Lung (tissue), 11 donors: ENCODE measurements at regions not wholly inside any gene's neighbourhood (a gene's known extent, or its start where the extent isn't known, plus 50 kb on each side); places are given as distances from the start of the nearest gene placed in this dataset.

ENCODE experiments used
- ATAC-seq: fragments of 200-7000 bp; cut with Tn5 transposase; one replicate; pipeline ENCODE4 v1.9.1; 2020; ENCODE audit warnings: moderate number of reproducible peaks; ENCODE audit not compliant: insufficient read depth, low FRiP score
- DNase-seq, 3 donors: peaks; one replicate each; pipeline ENCODE4 v3.0.0-alpha.2; 2013 to 2017
- H3K27ac ChIP-seq, 2 donors: one replicate each; pipeline ENCODE4 v1.5.1; 2013; ENCODE audit warnings: mild to moderate bottlenecking in 2 of 2, moderate library complexity in 2 of 2, control low read depth in 1 of 2, inconsistent platforms in 1 of 2, low read depth in 1 of 2, low read length in 1 of 2
- H3K27me3 ChIP-seq, 3 donors: one replicate each; pipeline ENCODE4 v1.5.1; 2013; ENCODE audit warnings: low read length in 2 of 3; ENCODE audit not compliant: control insufficient read depth in 3 of 3, insufficient read depth in 3 of 3
- H3K36me3 ChIP-seq, 4 donors: one replicate each; pipeline ENCODE4 v1.5.1; 2013; ENCODE audit warnings: low read length in 4 of 4, mild to moderate bottlenecking in 1 of 4, moderate library complexity in 1 of 4; ENCODE audit not compliant: control insufficient read depth in 4 of 4, insufficient read depth in 4 of 4
- H3K4me1 ChIP-seq, 5 donors: one replicate each; pipeline ENCODE4 v1.5.1; 2013; ENCODE audit warnings: low read length in 5 of 5, mild to moderate bottlenecking in 2 of 5, moderate library complexity in 1 of 5; ENCODE audit not compliant: control insufficient read depth in 5 of 5, insufficient read depth in 5 of 5
- H3K4me3 ChIP-seq: one replicate; pipeline ENCODE4 v1.5.1; 2013; ENCODE audit warnings: mild to moderate bottlenecking, control low read depth, moderate library complexity
- H3K9ac ChIP-seq, 2 donors: one replicate each; pipeline ENCODE4 v1.5.1; 2013; ENCODE audit warnings: low read length in 2 of 2, control low read depth in 1 of 2; ENCODE audit not compliant: insufficient read depth in 1 of 2
- H3K9me3 ChIP-seq, 4 donors: one replicate each; pipeline ENCODE4 v1.5.1; 2013; ENCODE audit warnings: low read length in 3 of 4, mild to moderate bottlenecking in 1 of 4, moderate library complexity in 1 of 4; ENCODE audit not compliant: control insufficient read depth in 4 of 4, insufficient read depth in 3 of 4
- CTCF ChIP-seq: IDR thresholded peaks from 2 replicates; pipeline ENCODE4 v1.5.1; 2012; ENCODE audit warnings: mild to moderate bottlenecking; ENCODE audit errors: control extremely low read depth, extremely low read depth
- WGBS, 2 donors: extraction: QIAGEN DNeasy Blood & Tissue Kit; methylation state at CpG; one replicate each; pipeline ENCODE4 v1.1.7; 2013; 5-methylcytosine and 5-hydroxymethylcytosine counted together
- donor health status: control.
- donor health status: control.
- donor health status: Bipolar disorder and iron deficiency.
- donor health status: healthy.
- donor health status: DM: yes; HTN: yes; CAD: no.

GRCh38 chr2:15685143-15685542, 93.5 kb downstream of the DDX1 start:
- no peak for TF ChIP-seq CTCF
- Histone ChIP-seq H3K27ac (no peak overlapping the region), H3K9ac (no peak overlapping the region)

GRCh38 chr2:15686643-15687042, 95.0 kb downstream of the DDX1 start:
- Histone ChIP-seq H3K9me3 (no peaks in the 10 kb centered on the region), H3K27ac (no peak overlapping the region), H3K4me3 (no peak overlapping the region), H3K4me1 (peaks cover 0 to 5% (median 0%) of the 10 kb centered on the region in 5 donors), H3K9ac (no peak overlapping the region), H3K36me3 (no peaks in the 10 kb centered on the region), H3K27me3 (no peaks in the 10 kb centered on the region)
- TF ChIP-seq CTCF = no peak
- DNase-seq = no peak
- ATAC-seq = no peak
- WGBS, 2 donors = 92 to 98% methylated on average over 2 of the region's 2 CpGs

More at GRCh38 chr2:15685143-15685542, 93.5 kb downstream of the DDX1 start:
- Histone ChIP-seq H3K9me3 (no peaks in the 10 kb centered on the region), H3K36me3 (no peaks in the 10 kb centered on the region), H3K4me1 (peaks cover 0 to 5% (median 0%) of the 10 kb centered on the region in 5 donors), H3K27me3 (no peaks in the 10 kb centered on the region), H3K4me3 (no peak overlapping the region)
- WGBS, 2 donors = 92 to 95% methylated on average over 9 of the region's 9 CpGs
- DNase-seq = no peak
- no peak for ATAC-seq

GRCh38 chr2:15687243-15687642, 95.6 kb downstream of the DDX1 start:
- Histone ChIP-seq H3K9me3 (no peaks in the 10 kb centered on the region), H3K9ac (no peak overlapping the region), H3K4me1 (peaks cover 0 to 5% (median 0%) of the 10 kb centered on the region in 5 donors), H3K4me3 (no peak overlapping the region), H3K27me3 (no peaks in the 10 kb centered on the region), H3K36me3 (no peaks in the 10 kb centered on the region), H3K27ac (no peak overlapping the region)
- no peak for TF ChIP-seq CTCF
- ATAC-seq (no peak), DNase-seq (no peak)
- 90 to 92% methylated on average over 1 of the region's 1 CpG for WGBS, 2 donors

- 87 to 92% methylated on average over 6 of the region's 6 CpGs for WGBS, 2 donors
- no peak for TF ChIP-seq CTCF
- no peak for ATAC-seq
- no peaks in the 10 kb centered on the region for H3K36me3 ChIP-seq
- no peaks in the 10 kb centered on the region for H3K9me3 ChIP-seq
- peaks cover 0 to 5% (median 0%) of the 10 kb centered on the region in 5 donors for H3K4me1 ChIP-seq
- H3K27ac ChIP-seq = no peak overlapping the region
- H3K4me3 ChIP-seq = no peak overlapping the region
- H3K27me3 ChIP-seq = no peaks in the 10 kb centered on the region
- no peak overlapping the region for H3K9ac ChIP-seq
- DNase-seq = no peak
These were observed 96.1 kb downstream of the DDX1 start for GRCh38 chr2:15687720-15688119.
